IPS DF 6.9 (cell line): ENCODE measurements at regions not wholly inside any gene's neighbourhood (a gene's known extent, or its start where the extent isn't known, plus 50 kb on each side); places are given as distances from the start of the nearest gene placed in this dataset.

Source experiments
- DNase-seq: peaks from one replicate; pipeline ENCODE4 v3.0.0-alpha.2; 2013; ENCODE audit warnings: low read depth, low spot score
- H3K27ac ChIP-seq: one replicate; pipeline ENCODE4 v1.5.1; 2013; ENCODE audit warnings: low read length, control low read depth
- H3K27me3 ChIP-seq: 2 replicates; pipeline ENCODE4 v1.6.1; 2013; ENCODE audit warnings: mild to moderate bottlenecking, low read length; ENCODE audit not compliant: control insufficient read depth, insufficient read depth
- H3K36me3 ChIP-seq: 2 replicates; pipeline ENCODE4 v1.6.1; 2013; ENCODE audit warnings: low read length; ENCODE audit not compliant: control insufficient read depth, insufficient read depth
- H3K4me1 ChIP-seq: 2 replicates; pipeline ENCODE4 v1.6.1; 2013; ENCODE audit warnings: low read length; ENCODE audit not compliant: control insufficient read depth, insufficient read depth
- H3K4me3 ChIP-seq: 2 replicates; pipeline ENCODE4 v1.5.1; 2013; ENCODE audit warnings: mild to moderate bottlenecking, low read length
- H3K9me3 ChIP-seq: 2 replicates; pipeline ENCODE4 v1.6.1; 2013; ENCODE audit warnings: low read length, inconsistent platforms; ENCODE audit not compliant: control insufficient read depth, insufficient read depth
- WGBS: extraction: QIAGEN DNeasy Blood & Tissue Kit; methylation state at CpG from one replicate; pipeline ENCODE4 v1.1.7; 2013; ENCODE audit warnings: mixed read lengths, missing lambda C conversion rate; ENCODE audit not compliant: insufficient read length, insufficient coverage; 5-methylcytosine and 5-hydroxymethylcytosine counted together

- H3K36me3 ChIP-seq: no peaks in the 10 kb centered on the region
- H3K27ac ChIP-seq: no peak overlapping the region
- no peaks in the 10 kb centered on the region for H3K9me3 ChIP-seq
- H3K4me1 ChIP-seq: no peaks in the 10 kb centered on the region; the same call in 1 of the 2 replicates
- no peaks in the 10 kb centered on the region for H3K27me3 ChIP-seq
- no peak overlapping the region for H3K4me3 ChIP-seq
- DNase-seq: no peak
- WGBS: no CpG with 5 or more reads among the region's 2 CpGs
These were observed 58.6 kb upstream of the NYAP2 start for GRCh38 chr2:225340923-225341322.

GRCh38 chr2:225337183-225337582, 62.3 kb upstream of the NYAP2 start:
- no peaks in the 10 kb centered on the region for H3K36me3 ChIP-seq
- H3K27ac ChIP-seq: no peak overlapping the region
- H3K9me3 ChIP-seq: no peaks in the 10 kb centered on the region
- no peaks in the 10 kb centered on the region for H3K27me3 ChIP-seq
- H3K4me1 ChIP-seq: no peaks in the 10 kb centered on the region; the same call in 1 of the 2 replicates
- no peak for DNase-seq
- H3K4me3 ChIP-seq: no peak overlapping the region
- no CpG with 5 or more reads among the region's 1 CpG for WGBS

- no peaks in the 10 kb centered on the region for H3K9me3 ChIP-seq
- no peak overlapping the region for H3K4me3 ChIP-seq
- H3K27me3 ChIP-seq: no peaks in the 10 kb centered on the region
- DNase-seq: no peak
- WGBS: no CpG with 5 or more reads among the region's 4 CpGs
- H3K36me3 ChIP-seq: no peaks in the 10 kb centered on the region
- H3K27ac ChIP-seq: no peak overlapping the region
- H3K4me1 ChIP-seq: no peaks in the 10 kb centered on the region; the same call in 1 of the 2 replicates
These were observed 65.0 kb upstream of the NYAP2 start for GRCh38 chr2:225334514-225334913.

- no peaks in the 10 kb centered on the region for H3K4me1 ChIP-seq
- no peak overlapping the region for H3K4me3 ChIP-seq
- DNase-seq: no peak
- H3K9me3 ChIP-seq: no peaks in the 10 kb centered on the region
- H3K27me3 ChIP-seq: no peaks in the 10 kb centered on the region
- no peak overlapping the region for H3K27ac ChIP-seq
- no peaks in the 10 kb centered on the region for H3K36me3 ChIP-seq
- no CpG with 5 or more reads among the region's 4 CpGs for WGBS
These were observed 71.3 kb upstream of the NYAP2 start for GRCh38 chr2:225328192-225328591.

GRCh38 chr2:225326969-225327368, 72.5 kb upstream of the NYAP2 start:
- no peaks in the 10 kb centered on the region for H3K4me1 ChIP-seq
- H3K36me3 ChIP-seq: no peaks in the 10 kb centered on the region
- H3K4me3 ChIP-seq: no peak overlapping the region
- no peaks in the 10 kb centered on the region for H3K9me3 ChIP-seq
- DNase-seq: no peak
- no peaks in the 10 kb centered on the region for H3K27me3 ChIP-seq
- H3K27ac ChIP-seq: no peak overlapping the region
- no CpG with 5 or more reads among the region's 1 CpG for WGBS

GRCh38 chr2:225319872-225320271, 79.6 kb upstream of the NYAP2 start:
- H3K36me3 ChIP-seq: no peaks in the 10 kb centered on the region
- H3K27ac ChIP-seq: no peak overlapping the region
- no peaks in the 10 kb centered on the region for H3K4me1 ChIP-seq
- H3K4me3 ChIP-seq: no peak overlapping the region
- no peak for DNase-seq
- no peaks in the 10 kb centered on the region for H3K27me3 ChIP-seq
- H3K9me3 ChIP-seq: 0 out of 2 replicates have a peak, but pooled peaks cover 1% of the 10 kb centered on the region

GRCh38 chr2:225318440-225318839, 81.1 kb upstream of the NYAP2 start:
- no peak overlapping the region for H3K4me3 ChIP-seq
- no peak for DNase-seq
- H3K36me3 ChIP-seq: no peaks in the 10 kb centered on the region
- no peaks in the 10 kb centered on the region for H3K4me1 ChIP-seq
- H3K9me3 ChIP-seq: 0 out of 2 replicates have a peak, but pooled peaks cover 1% of the 10 kb centered on the region
- no peak overlapping the region for H3K27ac ChIP-seq
- no peaks in the 10 kb centered on the region for H3K27me3 ChIP-seq
- WGBS: no CpG with 5 or more reads among the region's 1 CpG

GRCh38 chr2:225317186-225317585, 82.3 kb upstream of the NYAP2 start:
- no peaks in the 10 kb centered on the region for H3K4me1 ChIP-seq
- no peak for DNase-seq
- no peak overlapping the region for H3K4me3 ChIP-seq
- no peaks in the 10 kb centered on the region for H3K36me3 ChIP-seq
- 0 out of 2 replicates have a peak, but pooled peaks cover 1% of the 10 kb centered on the region for H3K9me3 ChIP-seq
- H3K27me3 ChIP-seq: no peaks in the 10 kb centered on the region
- H3K27ac ChIP-seq: no peak overlapping the region

GRCh38 chr2:225310745-225311144, 88.8 kb upstream of the NYAP2 start:
- no peak overlapping the region for H3K27ac ChIP-seq
- no peak overlapping the region for H3K4me3 ChIP-seq
- no peak for DNase-seq
- no peaks in the 10 kb centered on the region for H3K36me3 ChIP-seq
- no peaks in the 10 kb centered on the region for H3K9me3 ChIP-seq
- no peaks in the 10 kb centered on the region for H3K27me3 ChIP-seq
- no peaks in the 10 kb centered on the region for H3K4me1 ChIP-seq

- no peaks in the 10 kb centered on the region for H3K36me3 ChIP-seq
- H3K4me3 ChIP-seq: no peak overlapping the region
- no peak overlapping the region for H3K27ac ChIP-seq
- H3K27me3 ChIP-seq: no peaks in the 10 kb centered on the region
- no peaks in the 10 kb centered on the region for H3K9me3 ChIP-seq
- no peak for DNase-seq
- no peaks in the 10 kb centered on the region for H3K4me1 ChIP-seq
These were observed 90.0 kb upstream of the NYAP2 start for GRCh38 chr2:225309516-225309915.

- no peaks in the 10 kb centered on the region for H3K36me3 ChIP-seq
- no peak for DNase-seq
- H3K4me3 ChIP-seq: no peak overlapping the region
- H3K27me3 ChIP-seq: no peaks in the 10 kb centered on the region
- H3K4me1 ChIP-seq: no peaks in the 10 kb centered on the region
- WGBS: no CpG with 5 or more reads among the region's 2 CpGs
- H3K27ac ChIP-seq: no peak overlapping the region
- no peaks in the 10 kb centered on the region for H3K9me3 ChIP-seq
These were observed 102.6 kb upstream of the NYAP2 start for GRCh38 chr2:225296951-225297350.
